ENCODE measurements at regions not wholly inside any gene's neighbourhood (a gene's known extent, or its start where the extent isn't known, plus 50 kb on each side); places are given as distances from the start of the nearest gene placed in this dataset.

GRCh38 chr2:104502901-104503300 is 351.0 kb upstream of the POU3F3 start:
- H3K4me1 ChIP-seq, result no peaks in the 10 kb centered on the region
- no peak overlapping the region for H3K27ac ChIP-seq
- TF ChIP-seq POLR2A (IDR thresholded peaks at IDR 0.05), result no peak
- TF ChIP-seq CTCF (IDR thresholded peaks at IDR 0.05), result no peak
- intact Hi-C loops (cut with DNase I), result no loop called here
- H3K9me3 ChIP-seq, result no peaks in the 10 kb centered on the region
- no peaks in the 10 kb centered on the region for H3K27me3 ChIP-seq
- no peak for ATAC-seq
- DNase-seq, result no peak
- H3K4me3 ChIP-seq, result no peak overlapping the region
- H3K36me3 ChIP-seq, result no peaks in the 10 kb centered on the region
- 64% methylated on average over 3 of the region's 7 CpGs for WGBS (ENCODE audit: insufficient coverage, low coverage, low lambda C conversion rate, missing lambda C conversion rate)

DNA sequence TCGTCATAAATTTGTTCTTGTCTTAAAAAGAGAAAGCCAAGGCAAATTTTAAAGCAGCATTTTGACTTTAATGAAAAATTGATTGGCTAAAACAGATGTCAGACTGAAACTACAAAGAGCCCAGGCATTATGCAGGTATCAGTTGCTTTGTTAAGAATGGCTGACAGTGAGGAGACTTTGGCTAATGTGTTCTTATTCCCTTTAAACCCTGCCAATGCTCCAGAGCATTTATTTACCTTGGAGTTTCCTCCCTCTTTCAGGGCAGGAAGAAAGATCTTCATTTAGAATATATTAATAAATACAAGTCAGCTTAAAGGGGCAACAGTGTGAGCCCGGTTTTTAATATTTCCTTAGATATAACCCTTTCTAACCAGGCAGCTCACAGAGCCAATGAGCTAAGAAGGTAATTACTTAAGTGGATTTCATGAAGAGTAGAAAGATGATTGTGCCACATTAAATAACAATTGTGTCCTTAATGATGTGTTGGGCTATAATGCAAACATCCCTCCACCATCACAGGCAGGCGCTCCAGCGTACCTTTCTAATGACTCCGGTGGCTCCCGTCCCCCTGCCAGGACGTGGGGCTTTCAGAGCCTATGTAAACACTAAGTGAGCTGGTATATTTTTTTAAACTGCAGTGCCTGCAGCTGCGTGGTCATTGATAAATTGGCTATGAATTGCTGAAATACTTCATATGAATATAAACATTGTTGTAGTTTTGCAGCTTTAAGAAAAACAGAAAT is 349.4 kb upstream of the POU3F3 start:
- Histone ChIP-seq H3K27ac (no peak overlapping the region), H3K4me3 (no peak overlapping the region), H3K9me3 (no peaks in the 10 kb centered on the region), H3K36me3 (no peaks in the 10 kb centered on the region), H3K27me3 (no peaks in the 10 kb centered on the region), H3K4me1 (no peaks in the 10 kb centered on the region)
- ATAC-seq, result peak in 1 of 4 donors; percentile 68
- no peak for TF ChIP-seq CTCF (IDR thresholded peaks at IDR 0.05)
- intact Hi-C loops (cut with DNase I), result no loop called here
- WGBS (ENCODE audit: insufficient coverage, low coverage, low lambda C conversion rate, missing lambda C conversion rate), result 28% methylated on average over 8 of the region's 8 CpGs
- no peak for DNase-seq

DNA sequence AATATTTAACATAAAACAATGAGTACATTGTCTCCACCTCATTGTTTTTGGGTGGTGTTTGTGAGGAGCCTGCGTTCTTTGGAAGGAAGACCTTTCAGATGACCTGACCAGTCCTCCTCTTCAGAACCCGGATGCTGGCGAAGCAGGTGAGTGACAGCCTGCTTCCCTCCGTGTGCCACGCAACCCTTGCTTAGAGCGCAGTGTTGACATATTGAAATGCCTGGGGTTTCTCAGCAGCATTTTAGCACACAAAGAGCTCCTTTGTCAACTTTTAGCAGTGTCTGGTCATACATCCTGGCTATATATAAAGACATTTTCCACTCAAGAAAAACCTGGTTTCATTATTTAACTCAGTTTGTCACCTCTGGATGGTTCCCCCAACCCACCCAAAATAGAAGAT is 335.7 kb upstream of the POU3F3 start:
- DNase-seq, result no peak
- Histone ChIP-seq H3K27me3 (no peaks in the 10 kb centered on the region), H3K36me3 (no peaks in the 10 kb centered on the region), H3K9me3 (no peaks in the 10 kb centered on the region), H3K4me1 (no peaks in the 10 kb centered on the region), H3K27ac (no peak overlapping the region), H3K4me3 (no peak overlapping the region)
- no peak for ATAC-seq
- no peak for TF ChIP-seq CTCF (IDR thresholded peaks at IDR 0.05)
- no peak for TF ChIP-seq POLR2A (IDR thresholded peaks at IDR 0.05)
- intact Hi-C loops (cut with DNase I), result no loop called here
- 66% methylated on average over 3 of the region's 6 CpGs for WGBS (ENCODE audit: insufficient coverage, low coverage, low lambda C conversion rate, missing lambda C conversion rate)

DNA sequence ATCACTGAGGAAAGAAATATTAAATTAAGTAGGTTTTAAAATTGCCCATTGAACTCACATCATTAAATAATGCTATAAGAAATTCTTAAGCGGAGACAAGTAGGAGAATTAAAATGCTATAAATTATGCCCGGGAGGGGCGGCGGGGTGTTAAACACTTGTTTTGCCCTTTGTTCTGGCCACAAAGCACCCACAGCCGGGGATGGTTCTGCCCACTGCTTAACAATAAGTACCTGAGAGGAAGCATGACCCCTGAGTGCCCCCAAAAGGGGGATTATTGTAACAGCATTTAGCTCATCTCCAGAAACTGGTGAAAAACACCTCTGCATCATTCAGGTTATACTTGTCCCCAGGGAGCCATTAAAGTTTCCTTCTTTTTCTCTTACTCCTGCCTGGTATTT is 332.7 kb upstream of the POU3F3 start:
- TF ChIP-seq CTCF (IDR thresholded peaks at IDR 0.05), result peak in 1 of 4 donors; percentile 23
- no peak for TF ChIP-seq POLR2A (IDR thresholded peaks at IDR 0.05)
- no peaks in the 10 kb centered on the region for H3K36me3 ChIP-seq
- no peak overlapping the region for H3K27ac ChIP-seq
- H3K4me3 ChIP-seq, result no peak overlapping the region
- ATAC-seq, result peak in 3 of 4 donors; percentile 14 to 41 (median 38)
- intact Hi-C loops (cut with DNase I), result no loop called here
- no peaks in the 10 kb centered on the region for H3K9me3 ChIP-seq
- WGBS (ENCODE audit: insufficient coverage, low coverage, low lambda C conversion rate, missing lambda C conversion rate), result 13% methylated on average over 5 of the region's 5 CpGs
- H3K27me3 ChIP-seq, result no peaks in the 10 kb centered on the region
- DNase-seq, result no peak
- no peaks in the 10 kb centered on the region for H3K4me1 ChIP-seq
